Endothelial cell of umbilical vein (primary cell): ENCODE measurements at regions not wholly inside any gene's neighbourhood (a gene's known extent, or its start where the extent isn't known, plus 50 kb on each side); places are given as distances from the start of the nearest gene placed in this dataset.
"Not testable (repeated sequence)": the region's sequence is repeated elsewhere in the genome, so short reads cannot be mapped to it uniquely, and the experiment has no call there.

ENCODE experiments used
- BruUV-seq: library from RNA; stranded (reverse); fragments of 400-500 nt; replicated peaks from 2 replicates; lab custom pipeline; 2021; lab: Mats Ljungman, UMichigan
- CTCF ChIA-PET: fragments of 300-600, 350-600 bp; sonication (Branson Sonifier 250); formaldehyde crosslinking; loops from one replicate; lab custom pipeline; 2021; ENCODE audit warnings: antibody characterized with exemption, inconsistent platforms; lab: Charles Lee
- POLR2A ChIA-PET: fragments of 300-600, 350-600 bp; sonication (Branson Sonifier 250); formaldehyde crosslinking; loops from one replicate; lab custom pipeline; 2021; ENCODE audit warnings: antibody characterized with exemption, inconsistent platforms; lab: Charles Lee
- DNase-seq: peaks from one replicate; pipeline ENCODE4 v3.0.0-alpha.2; 2011; ENCODE audit warnings: low read depth, low spot score
- FAIRE-seq: peaks from 2 replicates; lab custom pipeline; 2011; peaks lifted over from hg19 to GRCh38; lab: Jason Lieb, UNC
- H2AFZ ChIP-seq: 2 replicates; pipeline ENCODE4 v1.6.0; 2012; ENCODE audit warnings: low read depth, low read length, control low read depth, inconsistent platforms
- H3K27ac ChIP-seq: 2 replicates; pipeline ENCODE4 v1.5.1; 2011; ENCODE audit warnings: low read depth, mild to moderate bottlenecking, control low read depth, low read length, moderate library complexity; ENCODE audit not compliant: insufficient read depth
- H3K27me3 ChIP-seq, 2 experiments: 2 replicates each; pipeline versions ENCODE4 v1.6.0 to v1.6.1; 2011; ENCODE audit warnings: low read length in 2 of 2, mixed read lengths in 1 of 2; ENCODE audit not compliant: control insufficient read depth in 2 of 2, insufficient read depth in 2 of 2
- H3K36me3 ChIP-seq, 2 experiments: 2 replicates in 1 of 2; 3 replicates in 1 of 2; pipeline ENCODE4 v1.5.1; 2011; ENCODE audit warnings: low read length in 2 of 2, mild to moderate bottlenecking in 1 of 2, moderate library complexity in 1 of 2; ENCODE audit not compliant: control insufficient read depth in 2 of 2, insufficient read depth in 2 of 2; ENCODE audit errors: extremely low read depth in 1 of 2
- H3K4me1 ChIP-seq: 3 replicates; pipeline ENCODE4 v1.5.1; 2011; ENCODE audit warnings: mild to moderate bottlenecking, low read length; ENCODE audit not compliant: control insufficient read depth, insufficient read depth; ENCODE audit errors: extremely low read depth
- H3K4me2 ChIP-seq: 2 replicates; pipeline ENCODE4 v1.6.1; 2011; ENCODE audit warnings: low read length, control low read depth, mixed read lengths; ENCODE audit not compliant: insufficient read depth
- H3K4me3 ChIP-seq, 3 experiments: fragments of 200-600 bp in 1 of 3; sonication (generic), shearing (Covaris generic) in 1 of 3; replicated peaks in 1 of 3; 2 replicates each; pipeline ENCODE4 v1.5.1; 2011 to 2016; ENCODE audit warnings: control low read depth in 3 of 3, low read length in 3 of 3, mild to moderate bottlenecking in 2 of 3, inconsistent platforms in 1 of 3, low read depth in 1 of 3, moderate library complexity in 1 of 3; ENCODE audit not compliant: insufficient read depth in 1 of 3
- H3K79me2 ChIP-seq: 2 replicates; pipeline ENCODE4 v1.6.0; 2012; ENCODE audit warnings: low read length, inconsistent platforms; ENCODE audit not compliant: control insufficient read depth, insufficient read depth
- H3K9ac ChIP-seq: replicated peaks from 2 replicates; pipeline ENCODE3; 2011; ENCODE audit warnings: low read length, control low read depth; ENCODE audit not compliant: insufficient read depth; ENCODE audit errors: extremely low read depth
- H3K9me1 ChIP-seq: replicated peaks from 3 replicates; pipeline ENCODE4 v1.6.0; 2011; ENCODE audit warnings: mild to moderate bottlenecking, low read length; ENCODE audit not compliant: control insufficient read depth, insufficient read depth; ENCODE audit errors: extremely low read depth
- H3K9me3 ChIP-seq: replicated peaks from 2 replicates; pipeline ENCODE4 v1.5.1; 2012; ENCODE audit warnings: low read length, inconsistent platforms; ENCODE audit not compliant: control insufficient read depth, insufficient read depth
- H4K20me1 ChIP-seq: replicated peaks from 2 replicates; pipeline ENCODE3; 2011; ENCODE audit warnings: mild to moderate bottlenecking, low read length; ENCODE audit not compliant: control insufficient read depth, insufficient read depth; ENCODE audit errors: extremely low read depth
- EZH2 ChIP-seq: IDR thresholded peaks from 2 replicates; pipeline ENCODE4 v1.6.1; 2012; ENCODE audit warnings: borderline replicate concordance, low read depth, mild to moderate bottlenecking, moderate library complexity, low read length, inconsistent platforms; ENCODE audit not compliant: severe bottlenecking
- FOS ChIP-seq: IDR thresholded peaks from 2 replicates; pipeline ENCODE4 v1.6.1; 2011; ENCODE audit warnings: mild to moderate bottlenecking, low read length, moderate library complexity, borderline replicate concordance; ENCODE audit not compliant: insufficient read depth
- GATA2 ChIP-seq: IDR thresholded peaks from 2 replicates; pipeline ENCODE4 v1.7.0; 2011; ENCODE audit warnings: low read depth, mild to moderate bottlenecking, moderate library complexity, mixed read lengths, low read length; ENCODE audit not compliant: insufficient read length, insufficient read depth
- JUN ChIP-seq: IDR thresholded peaks from 2 replicates; pipeline ENCODE4 v1.6.1; 2011; ENCODE audit warnings: borderline replicate concordance, low read depth; ENCODE audit not compliant: insufficient read length, insufficient read depth
- MYC ChIP-seq: IDR thresholded peaks from one replicate; pipeline ENCODE4 v1.6.1; 2011; ENCODE audit warnings: mild to moderate bottlenecking, low read depth, low read length
- POLR2A ChIP-seq: IDR thresholded peaks from 2 replicates; pipeline ENCODE4 v1.6.1; 2012; ENCODE audit warnings: low read depth, mild to moderate bottlenecking, control low read depth, low read length
- POLR2AphosphoS5 ChIP-seq: IDR thresholded peaks from 2 replicates; pipeline ENCODE4 v1.6.1; 2012; ENCODE audit warnings: low read depth, mild to moderate bottlenecking, control low read depth, low read length, moderate library complexity; ENCODE audit not compliant: insufficient read depth
- dilution Hi-C: fragments of 300-500 bp; cut with MboI; formaldehyde crosslinking; loops from one replicate; pipeline ENCODE4 v1.15.0; 2019; ENCODE audit warnings: low sequenced_read_pairs; ENCODE audit not compliant: extremely low pct_ligation_motif_present
- intact Hi-C: fragments of 100-400 bp; cut with micrococcal nuclease; formaldehyde crosslinking; loops from one replicate; pipeline ENCODE4 v1.10.0; 2022
- TF ChIP-seq, protein P1 (sequence below), 2 donors: IDR thresholded peaks; 1 replicate in 1 of 2; 2 replicates in 1 of 2; pipeline ENCODE4 v1.5.1; 2011; ENCODE audit warnings: low read length in 2 of 2, mild to moderate bottlenecking in 2 of 2, moderate library complexity in 2 of 2, control low read depth in 1 of 2, inconsistent platforms in 1 of 2, low read depth in 1 of 2; ENCODE audit not compliant: insufficient read depth in 1 of 2; ENCODE audit errors: extremely low read depth in 1 of 2
- TF ChIP-seq, protein P2 (sequence below): IDR thresholded peaks from 2 replicates; pipeline ENCODE4 v1.6.1; 2011; ENCODE audit not compliant: insufficient read depth, insufficient read length

DNA sequence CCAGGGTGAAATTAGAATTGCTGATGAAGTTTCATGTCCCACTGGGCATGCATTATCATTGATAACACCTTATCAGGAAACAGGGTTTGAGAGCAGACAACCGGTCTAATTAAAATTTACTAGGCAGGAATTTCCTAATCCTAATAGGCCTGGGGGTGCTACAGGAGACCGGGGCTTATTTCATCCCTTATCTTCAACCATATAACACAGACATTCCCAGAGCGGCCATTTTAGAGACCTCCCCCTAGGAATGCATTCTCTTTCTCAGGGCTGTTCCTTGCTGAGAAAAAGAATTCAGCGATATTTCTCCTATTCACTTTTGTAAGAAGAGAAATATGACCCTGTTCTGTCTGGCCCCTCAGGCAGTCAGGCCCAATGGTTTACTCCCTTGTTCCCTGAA is 82.8 kb upstream of the PCAT7 start:
- H3K36me3 ChIP-seq, H3K9me1 ChIP-seq, intact Hi-C loops, POLR2A ChIA-PET, H3K79me2 ChIP-seq, H4K20me1 ChIP-seq, CTCF ChIA-PET, H3K9ac ChIP-seq, dilution Hi-C loops, H3K27me3 ChIP-seq, BruUV-seq, FAIRE-seq, DNase-seq, H2AFZ ChIP-seq, H3K4me1 ChIP-seq, H3K9me3 ChIP-seq, H3K4me3 ChIP-seq, H3K27ac ChIP-seq, H3K4me2 ChIP-seq: not testable (repeated sequence)

DNA sequence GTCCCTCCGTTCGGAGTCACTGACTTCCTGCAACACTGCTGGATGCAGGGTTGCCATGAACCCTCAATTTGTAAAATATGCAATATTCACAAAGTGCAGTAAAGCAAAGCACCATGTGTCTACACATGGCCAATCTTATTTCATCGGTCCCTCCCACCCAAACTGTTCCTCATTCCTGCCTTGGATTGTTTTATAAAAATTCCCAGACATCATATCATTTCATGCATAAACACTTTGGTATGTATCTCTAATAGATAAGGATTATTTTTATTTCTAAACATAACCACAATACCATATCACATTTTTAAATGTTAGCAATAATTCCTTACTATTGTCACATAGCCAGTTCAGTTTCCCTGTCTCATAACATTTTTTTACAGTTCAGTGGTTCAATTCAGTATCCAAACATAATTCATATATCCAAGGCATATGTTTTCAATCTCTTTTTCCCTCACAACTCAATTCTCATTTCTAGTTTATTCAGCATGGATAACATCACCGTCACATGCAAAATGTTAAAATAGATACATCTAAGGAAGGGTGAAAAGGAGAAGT is 82.0 kb upstream of the PCAT7 start:
- intact Hi-C loops (no loop called here), dilution Hi-C loops (no loop called here)
- ChIA-PET POLR2A (no interaction called here), CTCF (no interaction called here)
- Histone ChIP-seq H3K27ac (no peak overlapping the region), H3K4me2 (no peak overlapping the region), H3K9ac (no peak overlapping the region), H2AFZ (no peak overlapping the region), H3K27me3 (no peaks in the 10 kb centered on the region), H3K4me1 (no peaks in the 10 kb centered on the region), H3K36me3 (no peaks in the 10 kb centered on the region), H4K20me1 (no peaks in the 10 kb centered on the region), H3K9me1 (no peaks in the 10 kb centered on the region), H3K79me2 (no peaks in the 10 kb centered on the region), H3K9me3 (no peaks in the 10 kb centered on the region), H3K4me3 (no peak overlapping the region)
- TF ChIP-seq POLR2AphosphoS5, result no peak
- TF ChIP-seq, protein P1, sequence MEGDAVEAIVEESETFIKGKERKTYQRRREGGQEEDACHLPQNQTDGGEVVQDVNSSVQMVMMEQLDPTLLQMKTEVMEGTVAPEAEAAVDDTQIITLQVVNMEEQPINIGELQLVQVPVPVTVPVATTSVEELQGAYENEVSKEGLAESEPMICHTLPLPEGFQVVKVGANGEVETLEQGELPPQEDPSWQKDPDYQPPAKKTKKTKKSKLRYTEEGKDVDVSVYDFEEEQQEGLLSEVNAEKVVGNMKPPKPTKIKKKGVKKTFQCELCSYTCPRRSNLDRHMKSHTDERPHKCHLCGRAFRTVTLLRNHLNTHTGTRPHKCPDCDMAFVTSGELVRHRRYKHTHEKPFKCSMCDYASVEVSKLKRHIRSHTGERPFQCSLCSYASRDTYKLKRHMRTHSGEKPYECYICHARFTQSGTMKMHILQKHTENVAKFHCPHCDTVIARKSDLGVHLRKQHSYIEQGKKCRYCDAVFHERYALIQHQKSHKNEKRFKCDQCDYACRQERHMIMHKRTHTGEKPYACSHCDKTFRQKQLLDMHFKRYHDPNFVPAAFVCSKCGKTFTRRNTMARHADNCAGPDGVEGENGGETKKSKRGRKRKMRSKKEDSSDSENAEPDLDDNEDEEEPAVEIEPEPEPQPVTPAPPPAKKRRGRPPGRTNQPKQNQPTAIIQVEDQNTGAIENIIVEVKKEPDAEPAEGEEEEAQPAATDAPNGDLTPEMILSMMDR (IDR thresholded peaks at IDR 0.05; ENCODE audit: extremely low read depth in 1 of 2, insufficient read depth in 1 of 2, low read depth in 1 of 2, low read length in 2 of 2), result no peak
- TF ChIP-seq, protein P2, sequence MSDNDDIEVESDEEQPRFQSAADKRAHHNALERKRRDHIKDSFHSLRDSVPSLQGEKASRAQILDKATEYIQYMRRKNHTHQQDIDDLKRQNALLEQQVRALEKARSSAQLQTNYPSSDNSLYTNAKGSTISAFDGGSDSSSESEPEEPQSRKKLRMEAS, result no peak
- no peak for TF ChIP-seq JUN
- no peak for TF ChIP-seq FOS
- TF ChIP-seq MYC, result no peak
- no peak for TF ChIP-seq GATA2
- TF ChIP-seq EZH2, result no peak
- no peak for TF ChIP-seq POLR2A
- DNase-seq (no peak), FAIRE-seq (no peak)
- BruUV-seq, result no TSS peak
